Panc1 (cell line): ENCODE measurements at regions not wholly inside any gene's neighbourhood (a gene's known extent, or its start where the extent isn't known, plus 50 kb on each side); places are given as distances from the start of the nearest gene placed in this dataset.

ENCODE experiments used
- ATAC-seq: fragments of 200-7000 bp; cut with Tn5 transposase; 2 replicates; pipeline ENCODE4 v1.9.1; 2020; ENCODE audit warnings: mild to moderate bottlenecking, moderate library complexity
- BruUV-seq: library from RNA; stranded (reverse); fragments of 400-500 nt; replicated peaks from 2 replicates; lab custom pipeline; 2021; lab: Mats Ljungman, UMichigan
- CTCF ChIA-PET: fragments of 300-600 bp; sonication (Branson Sonifier 250); formaldehyde crosslinking; loops from one replicate; lab custom pipeline; 2022; ENCODE audit warnings: antibody characterized with exemption; lab: Charles Lee
- POLR2A ChIA-PET: fragments of 300-600 bp; sonication (Branson Sonifier 250); formaldehyde crosslinking; loops from one replicate; lab custom pipeline; 2022; ENCODE audit warnings: antibody characterized with exemption; lab: Charles Lee
- DNase-seq: peaks from one replicate; pipeline ENCODE4 v3.0.0-alpha.2; 2010; ENCODE audit warnings: low read depth, low spot score
- H3K27ac ChIP-seq: 2 replicates; pipeline ENCODE4 v1.5.1; 2011; ENCODE audit warnings: mild to moderate bottlenecking, low read length, inconsistent platforms
- H3K27me3 ChIP-seq: fragments of 200-500 bp; sonication (Bioruptor generic); 2 replicates; pipeline ENCODE4 v1.6.0; 2014; ENCODE audit warnings: low read length, inconsistent platforms; ENCODE audit not compliant: control insufficient read depth, insufficient read depth
- H3K36me3 ChIP-seq: fragments of 200-500 bp; sonication (Bioruptor generic); 2 replicates; pipeline ENCODE4 v1.5.1; 2014; ENCODE audit warnings: inconsistent platforms, mild to moderate bottlenecking, low read length, moderate library complexity; ENCODE audit not compliant: control insufficient read depth, insufficient read depth
- H3K4me1 ChIP-seq: 2 replicates; pipeline ENCODE4 v1.5.1; 2011; ENCODE audit warnings: inconsistent platforms, mild to moderate bottlenecking, low read length, moderate library complexity; ENCODE audit not compliant: control insufficient read depth, insufficient read depth
- H3K4me3 ChIP-seq, 2 experiments: 2 replicates each; pipeline ENCODE4 v1.5.1; 2011 to 2012; ENCODE audit warnings: low read depth in 2 of 2, low read length in 2 of 2, mild to moderate bottlenecking in 2 of 2, inconsistent platforms in 1 of 2, moderate library complexity in 1 of 2
- H3K9me3 ChIP-seq: fragments of 200-500 bp; sonication (Bioruptor generic); 2 replicates; pipeline ENCODE4 v1.5.1; 2014; ENCODE audit warnings: low read depth, mild to moderate bottlenecking, inconsistent platforms, low read length, moderate library complexity; ENCODE audit not compliant: control insufficient read depth, insufficient read depth
- POLR2AphosphoS5 ChIP-seq: IDR thresholded peaks from 2 replicates; pipeline ENCODE4 v1.6.1; 2012; ENCODE audit warnings: mild to moderate bottlenecking, low read depth, low read length, moderate library complexity
- SIN3A ChIP-seq: IDR thresholded peaks from 2 replicates; pipeline ENCODE4 v1.6.1; 2012; ENCODE audit warnings: low read depth, mild to moderate bottlenecking, low read length, moderate library complexity, borderline replicate concordance; ENCODE audit not compliant: insufficient read depth
- TCF7L2 ChIP-seq: IDR thresholded peaks from 2 replicates; pipeline ENCODE4 v1.6.1; 2011; ENCODE audit warnings: mild to moderate bottlenecking, low read depth, low read length, inconsistent platforms
- in situ Hi-C: cut with HindIII; loops from 2 replicates; pipeline ENCODE4 v1.10.0; 2016; ENCODE audit warnings: low sequenced_read_pairs, low pct_unique_long_range_greater_than_20kb
- intact Hi-C: fragments of 100-400 bp; cut with micrococcal nuclease; formaldehyde crosslinking; loops from one replicate; pipeline ENCODE4 v1.10.0; 2022; ENCODE audit not compliant: unreplicated experiment
- TF ChIP-seq, protein P1 (sequence below): fragments of 450-650 bp; IDR thresholded peaks from 2 replicates; pipeline ENCODE4 v1.5.1; 2017; ENCODE audit warnings: mild to moderate bottlenecking
- TF ChIP-seq, protein P2 (sequence below), 2 experiments: IDR thresholded peaks; 2 replicates each; pipeline ENCODE4 v1.6.1; 2011 to 2012; ENCODE audit warnings: low read depth in 2 of 2, control low read depth in 1 of 2, low read length in 1 of 2, mild to moderate bottlenecking in 1 of 2, moderate library complexity in 1 of 2; ENCODE audit not compliant: insufficient read depth in 1 of 2

DNA sequence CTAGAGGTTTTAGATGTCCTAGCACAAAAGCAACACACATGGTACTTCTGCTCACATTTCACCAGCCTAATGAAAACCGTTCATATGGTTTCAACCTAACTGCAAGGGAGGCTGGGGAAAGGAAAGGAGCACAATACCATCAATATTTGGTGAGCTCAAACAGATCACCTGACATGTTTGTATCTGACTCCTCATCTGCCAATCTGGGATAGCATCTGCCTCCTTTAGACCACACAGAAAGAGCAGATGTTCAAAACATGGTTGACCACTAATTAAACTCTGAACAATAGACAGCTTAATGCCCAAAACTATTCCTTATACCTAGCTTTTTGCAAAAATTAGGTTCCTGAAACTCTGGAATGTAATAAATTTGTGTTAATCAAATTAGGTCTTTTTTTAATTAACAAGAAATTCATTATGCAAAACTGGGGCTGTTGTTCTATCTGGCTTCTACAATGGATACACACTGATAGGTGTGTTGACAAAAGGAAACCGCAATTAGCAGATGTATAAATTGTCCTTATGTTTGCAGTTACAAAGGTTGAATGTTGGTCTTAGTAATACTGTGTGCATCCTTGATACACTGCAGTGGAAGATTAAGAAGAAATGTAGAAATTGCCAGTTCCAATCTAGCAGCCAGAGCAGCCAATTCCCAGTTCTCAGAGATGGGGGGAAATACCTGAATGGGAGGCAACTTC is 89.3 kb downstream of the DUSP6 start:
- TF ChIP-seq POLR2AphosphoS5 = no peak
- no peak for TF ChIP-seq SIN3A
- TF ChIP-seq, protein P1, sequence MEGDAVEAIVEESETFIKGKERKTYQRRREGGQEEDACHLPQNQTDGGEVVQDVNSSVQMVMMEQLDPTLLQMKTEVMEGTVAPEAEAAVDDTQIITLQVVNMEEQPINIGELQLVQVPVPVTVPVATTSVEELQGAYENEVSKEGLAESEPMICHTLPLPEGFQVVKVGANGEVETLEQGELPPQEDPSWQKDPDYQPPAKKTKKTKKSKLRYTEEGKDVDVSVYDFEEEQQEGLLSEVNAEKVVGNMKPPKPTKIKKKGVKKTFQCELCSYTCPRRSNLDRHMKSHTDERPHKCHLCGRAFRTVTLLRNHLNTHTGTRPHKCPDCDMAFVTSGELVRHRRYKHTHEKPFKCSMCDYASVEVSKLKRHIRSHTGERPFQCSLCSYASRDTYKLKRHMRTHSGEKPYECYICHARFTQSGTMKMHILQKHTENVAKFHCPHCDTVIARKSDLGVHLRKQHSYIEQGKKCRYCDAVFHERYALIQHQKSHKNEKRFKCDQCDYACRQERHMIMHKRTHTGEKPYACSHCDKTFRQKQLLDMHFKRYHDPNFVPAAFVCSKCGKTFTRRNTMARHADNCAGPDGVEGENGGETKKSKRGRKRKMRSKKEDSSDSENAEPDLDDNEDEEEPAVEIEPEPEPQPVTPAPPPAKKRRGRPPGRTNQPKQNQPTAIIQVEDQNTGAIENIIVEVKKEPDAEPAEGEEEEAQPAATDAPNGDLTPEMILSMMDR = no peak
- TF ChIP-seq, protein P2, sequence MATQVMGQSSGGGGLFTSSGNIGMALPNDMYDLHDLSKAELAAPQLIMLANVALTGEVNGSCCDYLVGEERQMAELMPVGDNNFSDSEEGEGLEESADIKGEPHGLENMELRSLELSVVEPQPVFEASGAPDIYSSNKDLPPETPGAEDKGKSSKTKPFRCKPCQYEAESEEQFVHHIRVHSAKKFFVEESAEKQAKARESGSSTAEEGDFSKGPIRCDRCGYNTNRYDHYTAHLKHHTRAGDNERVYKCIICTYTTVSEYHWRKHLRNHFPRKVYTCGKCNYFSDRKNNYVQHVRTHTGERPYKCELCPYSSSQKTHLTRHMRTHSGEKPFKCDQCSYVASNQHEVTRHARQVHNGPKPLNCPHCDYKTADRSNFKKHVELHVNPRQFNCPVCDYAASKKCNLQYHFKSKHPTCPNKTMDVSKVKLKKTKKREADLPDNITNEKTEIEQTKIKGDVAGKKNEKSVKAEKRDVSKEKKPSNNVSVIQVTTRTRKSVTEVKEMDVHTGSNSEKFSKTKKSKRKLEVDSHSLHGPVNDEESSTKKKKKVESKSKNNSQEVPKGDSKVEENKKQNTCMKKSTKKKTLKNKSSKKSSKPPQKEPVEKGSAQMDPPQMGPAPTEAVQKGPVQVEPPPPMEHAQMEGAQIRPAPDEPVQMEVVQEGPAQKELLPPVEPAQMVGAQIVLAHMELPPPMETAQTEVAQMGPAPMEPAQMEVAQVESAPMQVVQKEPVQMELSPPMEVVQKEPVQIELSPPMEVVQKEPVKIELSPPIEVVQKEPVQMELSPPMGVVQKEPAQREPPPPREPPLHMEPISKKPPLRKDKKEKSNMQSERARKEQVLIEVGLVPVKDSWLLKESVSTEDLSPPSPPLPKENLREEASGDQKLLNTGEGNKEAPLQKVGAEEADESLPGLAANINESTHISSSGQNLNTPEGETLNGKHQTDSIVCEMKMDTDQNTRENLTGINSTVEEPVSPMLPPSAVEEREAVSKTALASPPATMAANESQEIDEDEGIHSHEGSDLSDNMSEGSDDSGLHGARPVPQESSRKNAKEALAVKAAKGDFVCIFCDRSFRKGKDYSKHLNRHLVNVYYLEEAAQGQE (IDR thresholded peaks at IDR 0.05; ENCODE audit: insufficient read depth in 1 of 2, low read depth in 2 of 2, low read length in 1 of 2) = no peak
- no peak for TF ChIP-seq TCF7L2
- ATAC-seq (no peak), DNase-seq (no peak)
- no peak overlapping the region for H3K4me3 ChIP-seq
- BruUV-seq = no TSS peak
- no peaks in the 10 kb centered on the region for H3K9me3 ChIP-seq
- in situ Hi-C loops = no loop called here
- POLR2A ChIA-PET = no interaction called here
- H3K27ac ChIP-seq = no peak overlapping the region
- intact Hi-C loops = no loop called here
- no peaks in the 10 kb centered on the region for H3K36me3 ChIP-seq
- H3K27me3 ChIP-seq = no peaks in the 10 kb centered on the region; the same call in 1 of the 2 replicates
- no peaks in the 10 kb centered on the region for H3K4me1 ChIP-seq
- CTCF ChIA-PET = no interaction called here

DNA sequence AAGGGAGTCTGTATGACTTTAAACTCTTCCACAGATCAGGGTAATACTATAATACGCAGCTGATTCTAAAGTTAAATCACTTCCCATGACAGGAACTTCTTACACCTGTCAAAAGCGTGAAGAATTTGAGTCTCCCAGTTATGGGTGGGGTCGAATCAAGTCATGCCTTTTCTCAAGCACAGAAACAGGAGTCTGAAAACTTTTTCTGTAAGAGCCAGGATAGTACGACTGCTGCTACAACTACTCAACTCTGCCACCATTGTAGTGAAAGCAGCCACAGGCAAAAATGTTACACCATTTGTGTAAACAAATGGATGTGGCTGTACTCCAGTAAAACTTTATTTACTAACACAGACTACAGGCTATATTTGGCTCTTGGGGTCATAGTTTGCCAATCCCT is 90.3 kb downstream of the DUSP6 start:
- in situ Hi-C loops = no loop called here
- BruUV-seq = no TSS peak
- no peak for ATAC-seq

More for the DNA sequence above, 90.3 kb downstream of the DUSP6 start:
- POLR2A ChIA-PET = no interaction called here
- CTCF ChIA-PET = no interaction called here
- Histone ChIP-seq H3K36me3 (no peaks in the 10 kb centered on the region), H3K27ac (no peak overlapping the region), H3K4me3 (no peak overlapping the region), H3K27me3 (no peaks in the 10 kb centered on the region; the same call in 1 of the 2 replicates), H3K9me3 (no peaks in the 10 kb centered on the region), H3K4me1 (no peaks in the 10 kb centered on the region)
- no peak for TF ChIP-seq TCF7L2
- TF ChIP-seq, protein P1 = no peak
- no peak for TF ChIP-seq POLR2AphosphoS5
- TF ChIP-seq SIN3A = no peak
- no peak for DNase-seq
- intact Hi-C loops = no loop called here
